Astrocyte (in vitro differentiated cells and primary cell): ENCODE measurements at regions not wholly inside any gene's neighbourhood (a gene's known extent, or its start where the extent isn't known, plus 50 kb on each side); places are given as distances from the start of the nearest gene placed in this dataset.

Source experiments
- EZH2 ChIP-seq: IDR thresholded peaks from 2 replicates; pipeline ENCODE4 v1.6.1; 2012; ENCODE audit warnings: mild to moderate bottlenecking, low read length, inconsistent platforms; ENCODE audit not compliant: insufficient read depth
- TF ChIP-seq, protein P1 (sequence below): IDR thresholded peaks from 2 replicates; pipeline ENCODE4 v1.5.1; 2011; ENCODE audit warnings: low read depth, mild to moderate bottlenecking, inconsistent platforms, low read length, moderate library complexity; ENCODE audit not compliant: insufficient read depth

DNA sequence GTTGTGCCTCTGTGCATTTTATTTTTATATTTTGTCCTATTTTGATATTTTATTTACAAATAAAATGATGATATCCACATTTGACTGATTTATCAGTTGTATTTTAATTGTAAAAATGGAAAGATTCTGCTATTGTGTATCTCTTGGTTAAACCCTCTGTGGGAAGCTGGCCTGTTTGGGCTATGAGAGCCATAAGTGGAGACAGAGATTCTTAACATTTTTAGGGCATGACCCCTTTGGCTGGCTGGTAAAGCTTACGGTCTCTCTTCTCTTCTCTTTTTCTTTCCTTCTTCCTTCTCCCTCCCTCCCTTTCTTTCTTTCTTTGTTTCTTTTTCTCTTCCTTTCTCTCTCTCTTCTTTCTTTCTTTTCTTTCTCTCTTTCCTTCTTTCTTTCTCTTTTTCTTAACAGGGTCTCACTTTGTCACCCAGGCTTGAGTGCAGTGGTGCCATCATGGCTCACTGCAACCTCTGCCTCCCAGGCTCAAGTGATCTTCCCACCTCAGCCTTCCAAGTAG lies 172.3 kb upstream of the CDYL start:
- TF ChIP-seq, protein P1, sequence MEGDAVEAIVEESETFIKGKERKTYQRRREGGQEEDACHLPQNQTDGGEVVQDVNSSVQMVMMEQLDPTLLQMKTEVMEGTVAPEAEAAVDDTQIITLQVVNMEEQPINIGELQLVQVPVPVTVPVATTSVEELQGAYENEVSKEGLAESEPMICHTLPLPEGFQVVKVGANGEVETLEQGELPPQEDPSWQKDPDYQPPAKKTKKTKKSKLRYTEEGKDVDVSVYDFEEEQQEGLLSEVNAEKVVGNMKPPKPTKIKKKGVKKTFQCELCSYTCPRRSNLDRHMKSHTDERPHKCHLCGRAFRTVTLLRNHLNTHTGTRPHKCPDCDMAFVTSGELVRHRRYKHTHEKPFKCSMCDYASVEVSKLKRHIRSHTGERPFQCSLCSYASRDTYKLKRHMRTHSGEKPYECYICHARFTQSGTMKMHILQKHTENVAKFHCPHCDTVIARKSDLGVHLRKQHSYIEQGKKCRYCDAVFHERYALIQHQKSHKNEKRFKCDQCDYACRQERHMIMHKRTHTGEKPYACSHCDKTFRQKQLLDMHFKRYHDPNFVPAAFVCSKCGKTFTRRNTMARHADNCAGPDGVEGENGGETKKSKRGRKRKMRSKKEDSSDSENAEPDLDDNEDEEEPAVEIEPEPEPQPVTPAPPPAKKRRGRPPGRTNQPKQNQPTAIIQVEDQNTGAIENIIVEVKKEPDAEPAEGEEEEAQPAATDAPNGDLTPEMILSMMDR: no peak
- no peak for TF ChIP-seq EZH2
